Activated T-helper 1 cell treated with anti-CD3 and anti-CD28 coated beads, Interleukin-2, amount 50 U/mL, for 16 hours (primary cell): ENCODE measurements at regions not wholly inside any gene's neighbourhood (a gene's known extent, or its start where the extent isn't known, plus 50 kb on each side); places are given as distances from the start of the nearest gene placed in this dataset.
"Not testable (repeated sequence)": the region's sequence is repeated elsewhere in the genome, so short reads cannot be mapped to it uniquely, and the experiment has no call there.

Experiments used
- DNase-seq, 2 donors: peaks; one replicate each; pipeline ENCODE4 v3.0.0-alpha.2; 2020; ENCODE audit warnings: low read depth in 1 of 2, low spot score in 1 of 2

GRCh38 chr2:64793701-64794100 is 140.0 kb upstream of the SERTAD2 start:
- DNase-seq = no peak

GRCh38 chr2:64794426-64794995 is 140.8 kb upstream of the SERTAD2 start:
- DNase-seq = no peak

GRCh38 chr2:64795024-64795592 is 141.4 kb upstream of the SERTAD2 start:
- DNase-seq = no peak

- no peak for DNase-seq
These were observed 143.2 kb upstream of the SERTAD2 start for GRCh38 chr2:64796926-64797325.

- no peak for DNase-seq
These were observed 144.3 kb upstream of the SERTAD2 start for GRCh38 chr2:64797881-64798575.

GRCh38 chr2:64799592-64800252 is 146.0 kb upstream of the SERTAD2 start:
- no peak for DNase-seq

GRCh38 chr2:64803776-64804175 is 150.1 kb upstream of the SERTAD2 start:
- DNase-seq = no peak

GRCh38 chr2:64804651-64805050 is 150.9 kb upstream of the SERTAD2 start:
- DNase-seq = no peak

GRCh38 chr2:64807417-64807816 is 153.7 kb upstream of the SERTAD2 start:
- peak in 1 of 2 donors; percentile 11 for DNase-seq

- no peak for DNase-seq
These were observed 154.4 kb upstream of the SERTAD2 start for GRCh38 chr2:64808092-64808491.

- no peak for DNase-seq
These were observed 155.0 kb upstream of the SERTAD2 start for GRCh38 chr2:64808754-64809153.

- DNase-seq = no peak
These were observed 155.5 kb upstream of the SERTAD2 start for GRCh38 chr2:64809216-64809615.

- DNase-seq = no peak
These were observed 158.6 kb upstream of the SERTAD2 start for GRCh38 chr2:64812285-64812684.

GRCh38 chr2:64814007-64814406 is 160.3 kb upstream of the SERTAD2 start:
- no peak for DNase-seq

GRCh38 chr2:64816526-64816925 is 162.8 kb upstream of the SERTAD2 start:
- DNase-seq = not testable (repeated sequence)

GRCh38 chr2:64817453-64817852 is 163.7 kb upstream of the SERTAD2 start:
- no peak for DNase-seq

- DNase-seq = no peak
These were observed 164.9 kb upstream of the SERTAD2 start for GRCh38 chr2:64818664-64819060.

- no peak for DNase-seq
These were observed 165.6 kb upstream of the SERTAD2 start for GRCh38 chr2:64819361-64819760.

- DNase-seq = peak; percentile 12 to 19
These were observed 166.3 kb upstream of the SERTAD2 start for GRCh38 chr2:64819774-64820688.

- no peak for DNase-seq
These were observed 167.2 kb upstream of the SERTAD2 start for GRCh38 chr2:64820901-64821300.

GRCh38 chr2:64823794-64824193 is 165.4 kb upstream of the SLC1A4 start:
- no peak for DNase-seq
